ENCODE measurements at regions not wholly inside any gene's neighbourhood (a gene's known extent, or its start where the extent isn't known, plus 50 kb on each side); places are given as distances from the start of the nearest gene placed in this dataset.

DNA sequence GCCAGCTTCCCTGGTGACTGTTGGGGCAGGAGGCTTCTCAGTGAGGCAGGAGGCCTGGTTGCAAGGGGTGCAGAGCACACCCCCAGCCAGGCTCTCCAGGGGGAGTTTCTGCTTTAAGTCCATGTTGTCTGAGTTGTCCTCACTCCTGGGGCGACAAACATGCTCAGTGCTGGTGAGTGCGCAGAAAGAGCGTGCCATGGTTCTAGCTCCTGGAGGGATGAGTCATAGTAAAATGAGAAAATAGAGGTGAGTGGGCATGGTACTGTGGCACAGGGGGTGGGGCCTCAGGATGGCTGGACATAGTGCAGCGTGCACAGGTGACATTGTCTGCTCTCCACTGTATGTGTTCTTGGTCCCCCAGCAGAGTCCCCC lies 457.2 kb upstream of the HS6ST1 start:
- Histone ChIP-seq H3K36me3 (ENCODE audit: insufficient read depth, low read length) (no peaks in the 10 kb centered on the region), H3K27ac (ENCODE audit: low read depth in 1 of 2, low read length in 2 of 2) (no peak overlapping the region), H3K4me3 (ENCODE audit: low read length) (no peak overlapping the region), H3K27me3 (ENCODE audit: control insufficient read depth in 1 of 2, insufficient read depth in 2 of 2, low read length in 2 of 2) (no peaks in the 10 kb centered on the region), H3K9me3 (ENCODE audit: control insufficient read depth in 1 of 2, insufficient read depth in 1 of 2, low read length in 2 of 2) (peaks cover 0 to 9% of the 10 kb centered on the region in 2 experiments), H3K4me1 (ENCODE audit: insufficient read depth, low read length) (no peaks in the 10 kb centered on the region)
- intact Hi-C loops (cut with DNase I, micrococcal nuclease) = no loop called here
- Mint-ChIP-seq H3K36me3 (ENCODE audit: low read depth) (no peaks in the 10 kb centered on the region), H3K4me1 (ENCODE audit: low read depth) (no peaks in the 10 kb centered on the region), H3K9me3 (no peaks in the 10 kb centered on the region), H3K4me3 (no peak overlapping the region), H3K27me3 (no peaks in the 10 kb centered on the region), H3K27ac (no peak overlapping the region)
- DNase-seq (no peak), ATAC-seq (ENCODE audit: poor library complexity) (no peak)
- ChIA-PET POLR2A (no interaction called here), CTCF (no interaction called here)
- TF ChIP-seq, protein P1, sequence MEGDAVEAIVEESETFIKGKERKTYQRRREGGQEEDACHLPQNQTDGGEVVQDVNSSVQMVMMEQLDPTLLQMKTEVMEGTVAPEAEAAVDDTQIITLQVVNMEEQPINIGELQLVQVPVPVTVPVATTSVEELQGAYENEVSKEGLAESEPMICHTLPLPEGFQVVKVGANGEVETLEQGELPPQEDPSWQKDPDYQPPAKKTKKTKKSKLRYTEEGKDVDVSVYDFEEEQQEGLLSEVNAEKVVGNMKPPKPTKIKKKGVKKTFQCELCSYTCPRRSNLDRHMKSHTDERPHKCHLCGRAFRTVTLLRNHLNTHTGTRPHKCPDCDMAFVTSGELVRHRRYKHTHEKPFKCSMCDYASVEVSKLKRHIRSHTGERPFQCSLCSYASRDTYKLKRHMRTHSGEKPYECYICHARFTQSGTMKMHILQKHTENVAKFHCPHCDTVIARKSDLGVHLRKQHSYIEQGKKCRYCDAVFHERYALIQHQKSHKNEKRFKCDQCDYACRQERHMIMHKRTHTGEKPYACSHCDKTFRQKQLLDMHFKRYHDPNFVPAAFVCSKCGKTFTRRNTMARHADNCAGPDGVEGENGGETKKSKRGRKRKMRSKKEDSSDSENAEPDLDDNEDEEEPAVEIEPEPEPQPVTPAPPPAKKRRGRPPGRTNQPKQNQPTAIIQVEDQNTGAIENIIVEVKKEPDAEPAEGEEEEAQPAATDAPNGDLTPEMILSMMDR (IDR thresholded peaks at IDR 0.05) = no peak

DNA sequence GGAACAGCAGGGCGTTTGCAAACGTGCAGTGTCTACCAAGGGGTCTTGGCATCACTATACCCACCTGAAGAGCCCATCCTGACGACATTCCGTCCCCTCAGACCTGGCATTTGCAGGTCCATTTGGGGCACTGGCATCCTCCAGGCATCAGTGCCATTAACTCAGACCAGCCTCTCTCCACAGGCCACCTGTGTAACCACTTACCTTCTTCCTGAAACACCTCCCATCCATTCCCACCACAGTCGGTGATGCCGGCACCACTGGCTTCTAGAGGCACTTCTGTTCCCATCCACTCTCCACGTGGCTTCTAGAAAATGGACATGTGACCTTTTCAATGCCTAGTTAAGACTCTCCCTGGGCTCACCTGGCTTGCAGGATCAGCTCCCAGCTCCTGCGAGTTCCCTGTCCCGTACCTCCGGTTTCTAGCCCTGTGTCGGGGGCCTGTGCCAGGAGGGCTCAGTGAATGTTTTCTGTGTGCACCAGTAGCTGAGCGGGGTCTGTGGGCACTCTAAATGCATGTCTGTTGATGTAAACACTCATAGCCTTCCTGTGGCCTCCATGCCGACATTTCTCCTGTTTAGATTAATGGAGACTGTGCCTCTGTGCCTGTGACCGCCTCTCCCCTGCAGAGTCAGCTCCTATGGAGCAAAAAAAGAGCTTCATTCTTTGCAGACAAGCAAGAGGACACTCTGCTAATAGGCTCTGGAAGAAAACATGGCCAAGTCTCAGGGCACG lies 458.0 kb upstream of the HS6ST1 start:
- Histone ChIP-seq H3K36me3 (ENCODE audit: insufficient read depth, low read length) (no peaks in the 10 kb centered on the region), H3K27ac (ENCODE audit: low read depth in 1 of 2, low read length in 2 of 2) (no peak overlapping the region), H3K4me1 (ENCODE audit: insufficient read depth, low read length) (no peaks in the 10 kb centered on the region), H3K9me3 (ENCODE audit: control insufficient read depth in 1 of 2, insufficient read depth in 1 of 2, low read length in 2 of 2) (peaks cover 0 to 9% of the 10 kb centered on the region in 2 experiments), H3K27me3 (ENCODE audit: control insufficient read depth in 1 of 2, insufficient read depth in 2 of 2, low read length in 2 of 2) (no peaks in the 10 kb centered on the region), H3K4me3 (ENCODE audit: low read length) (no peak overlapping the region)
- H3K27me3 Mint-ChIP-seq = no peaks in the 10 kb centered on the region
- TF ChIP-seq, protein P1 (IDR thresholded peaks at IDR 0.05) = no peak
- DNase-seq (no peak), ATAC-seq (ENCODE audit: poor library complexity) (no peak)
- POLR2A ChIA-PET = no interaction called here
- CTCF ChIA-PET = no interaction called here
- intact Hi-C loops (cut with DNase I, micrococcal nuclease) = no loop called here
- no peaks in the 10 kb centered on the region for H3K4me1 Mint-ChIP-seq (ENCODE audit: low read depth)
- no peaks in the 10 kb centered on the region for H3K9me3 Mint-ChIP-seq
- H3K36me3 Mint-ChIP-seq (ENCODE audit: low read depth) = no peaks in the 10 kb centered on the region
- H3K4me3 Mint-ChIP-seq = no peak overlapping the region
- no peak overlapping the region for H3K27ac Mint-ChIP-seq

DNA sequence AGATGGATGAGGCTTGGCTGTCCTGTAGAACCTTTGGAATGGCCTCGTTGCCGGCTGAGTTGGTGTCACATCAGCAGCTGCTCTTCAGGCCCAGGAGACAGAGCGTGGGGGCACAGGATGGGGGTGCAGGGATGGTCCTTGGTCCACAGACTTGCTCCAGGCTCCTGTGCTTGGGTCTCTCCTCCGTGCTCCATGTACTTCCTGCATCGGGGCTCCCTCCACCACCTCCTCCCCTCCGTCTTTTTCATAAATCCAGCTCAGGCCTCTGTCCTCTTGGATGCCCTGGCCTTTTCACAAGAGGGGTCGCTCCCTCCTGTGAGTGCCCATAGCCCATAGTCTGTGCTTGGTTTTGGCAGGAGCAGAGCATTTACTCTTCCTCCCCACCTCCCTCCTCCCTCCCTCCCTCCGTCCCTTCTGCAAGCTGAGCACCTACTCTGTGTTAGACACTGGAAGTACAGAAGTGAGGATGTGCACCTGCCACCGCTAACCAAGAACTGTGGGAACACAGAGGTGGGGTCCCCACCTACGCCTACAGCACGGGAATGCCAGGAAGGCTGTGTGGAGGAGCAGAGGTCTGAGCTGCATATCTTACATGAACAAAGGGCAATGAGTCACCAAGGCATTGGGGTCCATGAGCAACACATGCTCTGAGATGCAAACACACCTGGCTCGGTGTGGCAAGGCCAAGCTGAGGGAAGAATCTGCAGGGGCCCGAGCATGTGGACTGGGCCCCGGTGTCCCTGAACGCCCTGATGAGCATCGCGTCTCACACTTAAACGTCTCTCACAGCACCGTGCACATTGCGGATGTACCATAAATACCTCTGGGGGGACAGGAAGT lies 458.7 kb upstream of the HS6ST1 start:
- TF ChIP-seq, protein P1 (IDR thresholded peaks at IDR 0.05) = no peak
- H3K27ac Mint-ChIP-seq = no peak overlapping the region
- intact Hi-C loops (cut with DNase I, micrococcal nuclease) = no loop called here
- Histone ChIP-seq H3K27ac (ENCODE audit: low read depth in 1 of 2, low read length in 2 of 2) (no peak overlapping the region), H3K4me1 (ENCODE audit: insufficient read depth, low read length) (no peaks in the 10 kb centered on the region), H3K4me3 (ENCODE audit: low read length) (no peak overlapping the region), H3K36me3 (ENCODE audit: insufficient read depth, low read length) (no peaks in the 10 kb centered on the region), H3K9me3 (ENCODE audit: control insufficient read depth in 1 of 2, insufficient read depth in 1 of 2, low read length in 2 of 2) (peaks cover 0 to 11% of the 10 kb centered on the region in 2 experiments), H3K27me3 (ENCODE audit: control insufficient read depth in 1 of 2, insufficient read depth in 2 of 2, low read length in 2 of 2) (no peaks in the 10 kb centered on the region)
- CTCF ChIA-PET = no interaction called here
- POLR2A ChIA-PET = no interaction called here
- no peaks in the 10 kb centered on the region for H3K9me3 Mint-ChIP-seq
- H3K4me3 Mint-ChIP-seq = no peak overlapping the region
- no peaks in the 10 kb centered on the region for H3K4me1 Mint-ChIP-seq (ENCODE audit: low read depth)
- no peaks in the 10 kb centered on the region for H3K27me3 Mint-ChIP-seq
- DNase-seq (no peak), ATAC-seq (ENCODE audit: poor library complexity) (no peak)
- no peaks in the 10 kb centered on the region for H3K36me3 Mint-ChIP-seq (ENCODE audit: low read depth)

Measured in CD4-positive, alpha-beta T cell (primary cell).